Pancreas (tissue), 10 donors: ENCODE measurements at regions not wholly inside any gene's neighbourhood (a gene's known extent, or its start where the extent isn't known, plus 50 kb on each side); places are given as distances from the start of the nearest gene placed in this dataset.

Source experiments
- ATAC-seq, 4 donors: fragments of 200-7000 bp; cut with Tn5 transposase; one replicate each; pipeline versions ENCODE4 v1.8.0 to v1.9.1; 2020; ENCODE audit warnings: mild to moderate bottlenecking in 4 of 4, moderate library complexity in 4 of 4
- DNase-seq, 6 donors: peaks; one replicate each; pipeline ENCODE4 v3.0.0-alpha.2; 2020
- FAIRE-seq: peaks from 2 replicates; lab custom pipeline; 2012; peaks lifted over from hg19 to GRCh38; lab: Jason Lieb, UNC
- H3K27ac ChIP-seq, 4 donors: fragments of 200-600 bp; sonication (generic); 1 replicate in 3 of 4; 2 replicates in 1 of 4; pipeline versions ENCODE4 v1.5.0 to v1.8.0; 2020
- H3K27me3 ChIP-seq, 4 donors: fragments of 200-600 bp; one replicate each; pipeline ENCODE4 v1.8.0; 2021
- H3K36me3 ChIP-seq, 3 donors: fragments of 200-600 bp; sonication (generic) in 1 of 3; one replicate each; pipeline versions ENCODE4 v1.5.0 to v1.8.0; 2020 to 2021
- H3K4me1 ChIP-seq, 3 donors: fragments of 200-600 bp; one replicate each; pipeline ENCODE4 v1.8.0; 2021
- H3K4me3 ChIP-seq, 4 donors: fragments of 200-600 bp; sonication (generic) in 2 of 4; one replicate each; pipeline versions ENCODE4 v1.5.0 to v1.8.0; 2020 to 2021
- H3K9me3 ChIP-seq, 4 donors: fragments of 200-600 bp; one replicate each; pipeline ENCODE4 v1.8.0; 2021
- WGBS, 2 donors: extraction: QIAGEN DNeasy Blood & Tissue Kit; methylation state at CpG; one replicate each; pipeline ENCODE4 v1.1.7; 2013; 5-methylcytosine and 5-hydroxymethylcytosine counted together
- intact Hi-C, 3 donors: fragments of 100-400 bp; cut with DNase I; formaldehyde crosslinking; loops; one replicate each; pipeline versions ENCODE4 v1.11.1 to v1.14.2; 2022
- TF ChIP-seq, protein P1 (sequence below), 4 donors: fragments of 200-600 bp; sonication (generic) in 3 of 4; IDR thresholded peaks; one replicate each; pipeline versions ENCODE4 v1.5.0 to v1.8.0; 2021; ENCODE audit warnings: antibody characterized with exemption in 4 of 4
- donor health status: healthy with polysubstance abuse.
- donor health status: DM: no; HTN: no; CAD: no; lungs with moderate emphysema.
- donor health status: DM: no; HTN: no; CAD: no.
- donor health status: control.
- donor health status: control.
- donor health status: Bipolar disorder and iron deficiency.
- donor health status: DM: yes; HTN: yes; CAD: no.
- donor health status: DM: no; HTN: no; CAD: no.
- donor health status: DM: no; HTN: no; CAD: no.
- donor health status: DM: yes; HTN: yes; CAD: no.

DNA sequence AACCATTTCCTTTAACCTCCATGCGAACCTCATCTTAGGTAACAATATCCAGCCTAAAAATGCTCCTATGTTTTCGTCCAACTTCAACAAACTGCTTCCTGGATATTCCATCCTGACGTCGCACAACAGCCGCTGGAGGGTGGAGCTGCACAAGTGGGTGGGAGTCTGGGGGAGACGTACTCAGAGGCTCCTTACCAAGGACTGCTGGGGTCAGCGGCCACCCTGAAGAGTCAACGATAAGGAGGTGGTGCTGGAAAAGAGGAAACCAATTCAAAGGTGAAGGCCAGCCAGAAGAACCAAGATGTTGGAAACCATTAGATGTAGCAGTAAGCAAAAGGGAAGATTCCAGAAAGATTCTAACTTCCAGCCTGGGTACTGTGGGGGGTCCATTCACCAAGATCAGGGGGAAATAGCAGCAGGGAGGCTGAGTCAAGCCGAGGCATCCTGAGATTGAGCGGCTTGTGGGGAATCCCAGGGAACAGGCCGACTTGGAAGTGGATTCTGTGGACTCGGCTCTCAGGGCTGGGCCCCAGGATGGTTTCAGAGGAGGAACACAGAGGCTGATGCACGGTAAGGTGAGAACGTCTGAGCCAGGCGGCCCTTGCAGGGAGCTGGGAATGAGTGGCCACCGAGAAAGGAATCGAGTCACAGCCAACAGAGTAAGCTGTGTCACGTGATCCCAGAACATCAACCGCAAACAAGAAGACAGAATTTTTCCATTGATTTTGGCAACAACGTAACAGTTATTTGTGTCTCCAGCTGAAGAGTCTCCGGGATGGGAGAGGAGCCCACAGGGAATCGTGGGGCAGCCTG, 375.7 kb downstream of the NPHP4 start:
- TF ChIP-seq, protein P1, sequence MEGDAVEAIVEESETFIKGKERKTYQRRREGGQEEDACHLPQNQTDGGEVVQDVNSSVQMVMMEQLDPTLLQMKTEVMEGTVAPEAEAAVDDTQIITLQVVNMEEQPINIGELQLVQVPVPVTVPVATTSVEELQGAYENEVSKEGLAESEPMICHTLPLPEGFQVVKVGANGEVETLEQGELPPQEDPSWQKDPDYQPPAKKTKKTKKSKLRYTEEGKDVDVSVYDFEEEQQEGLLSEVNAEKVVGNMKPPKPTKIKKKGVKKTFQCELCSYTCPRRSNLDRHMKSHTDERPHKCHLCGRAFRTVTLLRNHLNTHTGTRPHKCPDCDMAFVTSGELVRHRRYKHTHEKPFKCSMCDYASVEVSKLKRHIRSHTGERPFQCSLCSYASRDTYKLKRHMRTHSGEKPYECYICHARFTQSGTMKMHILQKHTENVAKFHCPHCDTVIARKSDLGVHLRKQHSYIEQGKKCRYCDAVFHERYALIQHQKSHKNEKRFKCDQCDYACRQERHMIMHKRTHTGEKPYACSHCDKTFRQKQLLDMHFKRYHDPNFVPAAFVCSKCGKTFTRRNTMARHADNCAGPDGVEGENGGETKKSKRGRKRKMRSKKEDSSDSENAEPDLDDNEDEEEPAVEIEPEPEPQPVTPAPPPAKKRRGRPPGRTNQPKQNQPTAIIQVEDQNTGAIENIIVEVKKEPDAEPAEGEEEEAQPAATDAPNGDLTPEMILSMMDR (IDR thresholded peaks at IDR 0.05), result no peak
- WGBS, 2 donors, result 60 to 65% methylated on average over 22 of the region's 22 CpGs

DNA sequence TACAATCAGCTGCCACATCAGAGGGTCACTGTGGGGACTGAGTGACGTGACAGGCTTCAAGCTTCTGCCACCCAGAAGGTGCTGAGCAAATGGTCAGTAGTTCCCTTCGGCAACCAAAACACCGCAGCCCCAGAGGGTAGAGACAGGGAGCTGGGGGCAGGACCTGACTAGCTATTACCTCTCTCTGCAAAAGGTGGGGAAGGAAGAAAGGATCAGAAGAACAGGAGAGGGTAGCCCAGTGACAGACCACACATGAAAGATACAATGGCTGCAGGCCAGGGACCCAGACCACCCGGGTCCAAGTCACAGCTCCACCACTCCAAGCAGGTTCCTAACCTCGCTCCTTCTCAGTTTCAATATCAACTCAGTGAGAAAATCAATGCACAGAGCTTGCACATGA, 377.1 kb downstream of the NPHP4 start:
- H3K27me3 ChIP-seq, result peaks cover 0 to 9% (median 0%) of the 10 kb centered on the region in 4 donors
- DNase-seq, result no peak
- TF ChIP-seq, protein P1 (IDR thresholded peaks at IDR 0.05), result no peak
- H3K36me3 ChIP-seq, result no peaks in the 10 kb centered on the region
- FAIRE-seq, result no peak
- H3K4me1 ChIP-seq, result no peaks in the 10 kb centered on the region
- intact Hi-C loops, result no loop called here
- no peaks in the 10 kb centered on the region for H3K9me3 ChIP-seq
- ATAC-seq, result no peak
- no peak overlapping the region for H3K27ac ChIP-seq
- no peak overlapping the region for H3K4me3 ChIP-seq
- WGBS, 2 donors, result 57 to 73% methylated on average over 5 of the region's 5 CpGs

More for the DNA sequence above, 375.7 kb downstream of the NPHP4 start:
- FAIRE-seq (no peak), DNase-seq (no peak), ATAC-seq (no peak)
- Histone ChIP-seq H3K27me3 (peaks cover 0 to 9% (median 0%) of the 10 kb centered on the region in 4 donors), H3K4me1 (no peaks in the 10 kb centered on the region), H3K27ac (no peak overlapping the region), H3K36me3 (no peaks in the 10 kb centered on the region), H3K4me3 (no peak overlapping the region), H3K9me3 (no peaks in the 10 kb centered on the region)
- intact Hi-C loops, result no loop called here

DNA sequence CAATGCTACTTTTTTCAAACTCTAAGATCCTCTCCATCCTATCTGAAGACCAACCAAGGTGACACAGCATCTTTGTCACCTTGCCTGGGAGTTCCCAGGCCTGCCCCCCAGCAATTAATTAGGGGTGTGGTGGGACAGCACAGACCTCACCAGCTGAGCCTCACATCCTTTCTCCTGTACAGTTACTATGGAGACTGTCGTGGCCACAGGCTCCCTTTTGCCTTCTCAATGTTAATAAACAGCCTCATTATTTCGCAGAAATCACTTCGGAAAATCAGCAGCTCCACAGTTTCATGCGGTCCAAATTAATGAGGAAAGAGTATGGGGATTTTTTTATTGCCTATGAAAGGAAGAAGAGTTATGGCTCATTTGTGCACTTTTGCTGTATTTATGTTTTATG, 378.3 kb downstream of the NPHP4 start:
- no peak for FAIRE-seq
- intact Hi-C loops, result no loop called here
- ATAC-seq, result no peak
- H3K27me3 ChIP-seq, result peaks cover 0 to 9% (median 0%) of the 10 kb centered on the region in 4 donors
- TF ChIP-seq, protein P1 (IDR thresholded peaks at IDR 0.05), result no peak
- 64 to 79% methylated on average over 4 of the region's 4 CpGs for WGBS, 2 donors
- H3K27ac ChIP-seq, result no peak overlapping the region
- H3K36me3 ChIP-seq, result no peaks in the 10 kb centered on the region
- DNase-seq, result no peak
- no peak overlapping the region for H3K4me3 ChIP-seq
- H3K9me3 ChIP-seq, result no peaks in the 10 kb centered on the region
- no peaks in the 10 kb centered on the region for H3K4me1 ChIP-seq

DNA sequence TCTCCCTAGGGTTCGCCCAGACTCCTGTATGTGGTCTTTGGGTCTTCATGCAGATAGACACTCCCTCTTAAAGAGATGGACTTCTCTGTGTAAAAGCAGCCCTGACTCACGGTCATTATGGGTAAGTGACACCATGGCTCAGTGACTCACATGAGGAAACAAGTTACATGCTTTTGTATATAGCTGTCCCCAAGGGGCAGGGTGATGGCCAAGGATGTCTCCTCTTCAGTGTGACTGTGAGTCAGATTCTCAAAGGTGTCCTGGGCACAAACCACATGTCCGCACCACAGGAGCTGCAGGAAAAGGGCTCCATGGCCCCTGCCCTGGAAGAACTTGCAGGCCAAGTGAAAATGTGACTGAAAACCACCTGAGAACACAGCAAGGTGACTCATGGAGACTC, 380.4 kb downstream of the NPHP4 start:
- no peak for FAIRE-seq

More for the DNA sequence above, 380.4 kb downstream of the NPHP4 start:
- H3K9me3 ChIP-seq, result no peaks in the 10 kb centered on the region
- 58 to 82% methylated on average over 3 of the region's 3 CpGs for WGBS, 2 donors
- intact Hi-C loops, result no loop called here
- no peak overlapping the region for H3K27ac ChIP-seq
- no peaks in the 10 kb centered on the region for H3K4me1 ChIP-seq
- DNase-seq, result no peak
- H3K4me3 ChIP-seq, result no peak overlapping the region
- peaks cover 0 to 12% (median 0%) of the 10 kb centered on the region in 4 donors for H3K27me3 ChIP-seq
- ATAC-seq, result no peak
- no peaks in the 10 kb centered on the region for H3K36me3 ChIP-seq
- TF ChIP-seq, protein P1 (IDR thresholded peaks at IDR 0.05), result no peak
